H9 (cell line): ENCODE measurements at regions not wholly inside any gene's neighbourhood (a gene's known extent, or its start where the extent isn't known, plus 50 kb on each side); places are given as distances from the start of the nearest gene placed in this dataset.

Source experiments
- DNase-seq: peaks from one replicate; pipeline ENCODE4 v3.0.0-alpha.2; 2017
- H2AFZ ChIP-seq: one replicate; pipeline ENCODE4 v1.6.1; 2013; ENCODE audit warnings: mild to moderate bottlenecking, low read length, control low read depth, moderate library complexity
- H2AK5ac ChIP-seq: 2 replicates; pipeline ENCODE4 v1.6.1; 2013; ENCODE audit warnings: low read length, control low read depth, mixed read lengths; ENCODE audit not compliant: insufficient read length
- H2BK120ac ChIP-seq: one replicate; pipeline ENCODE4 v1.6.1; 2013; ENCODE audit warnings: low read depth, mild to moderate bottlenecking, low read length, control low read depth, inconsistent platforms; ENCODE audit not compliant: poor library complexity, severe bottlenecking
- H2BK12ac ChIP-seq: 2 replicates; pipeline ENCODE4 v1.6.1; 2013; ENCODE audit warnings: low read length, control low read depth, mixed read lengths, low read depth; ENCODE audit not compliant: insufficient read length
- H2BK15ac ChIP-seq: 2 replicates; pipeline ENCODE4 v1.6.1; 2013; ENCODE audit warnings: low read depth, low read length, control low read depth
- H2BK20ac ChIP-seq: one replicate; pipeline ENCODE4 v1.6.1; 2013; ENCODE audit warnings: low read depth, mild to moderate bottlenecking, low read length, control low read depth, inconsistent platforms; ENCODE audit not compliant: poor library complexity, severe bottlenecking
- H2BK5ac ChIP-seq: 2 replicates; pipeline ENCODE4 v1.6.1; 2013; ENCODE audit warnings: low read length, control low read depth, mixed read lengths; ENCODE audit not compliant: insufficient read length
- H3K14ac ChIP-seq: 2 replicates; pipeline ENCODE4 v1.6.1; 2013; ENCODE audit warnings: low read length, control low read depth; ENCODE audit not compliant: insufficient read depth
- H3K18ac ChIP-seq: 2 replicates; pipeline ENCODE4 v1.6.1; 2013; ENCODE audit warnings: low read depth, mild to moderate bottlenecking, mixed read lengths, low read length, control low read depth; ENCODE audit not compliant: insufficient read length
- H3K23ac ChIP-seq: 2 replicates; pipeline ENCODE4 v1.6.1; 2013; ENCODE audit warnings: low read length, control low read depth, mixed read lengths, low read depth; ENCODE audit not compliant: insufficient read length
- H3K23me2 ChIP-seq: 2 replicates; pipeline ENCODE4 v1.6.1; 2013; ENCODE audit warnings: low read depth, mild to moderate bottlenecking, mixed read lengths, low read length, control low read depth; ENCODE audit not compliant: insufficient read length, poor library complexity, severe bottlenecking
- H3K27ac ChIP-seq: 2 replicates; pipeline ENCODE4 v1.5.1; 2013; ENCODE audit warnings: low read length, control low read depth, mixed read lengths, low read depth; ENCODE audit not compliant: insufficient read length
- H3K27me3 ChIP-seq: 2 replicates; pipeline ENCODE4 v1.6.1; 2013; ENCODE audit warnings: low read length, control low read depth, inconsistent platforms; ENCODE audit not compliant: insufficient read depth
- H3K4ac ChIP-seq: 2 replicates; pipeline ENCODE4 v1.6.1; 2013; ENCODE audit warnings: low read depth, mild to moderate bottlenecking, control low read depth, inconsistent platforms, low read length, moderate library complexity
- H3K4me1 ChIP-seq: 2 replicates; pipeline ENCODE4 v1.6.1; 2013; ENCODE audit warnings: low read length, control low read depth, inconsistent platforms; ENCODE audit not compliant: insufficient read depth
- H3K4me2 ChIP-seq: 2 replicates; pipeline ENCODE4 v1.6.1; 2013; ENCODE audit warnings: low read length, control low read depth, mixed read lengths; ENCODE audit not compliant: insufficient read length, insufficient read depth
- H3K56ac ChIP-seq: 2 replicates; pipeline ENCODE4 v1.6.1; 2013; ENCODE audit warnings: low read depth, mild to moderate bottlenecking, mixed read lengths, low read length, control low read depth; ENCODE audit not compliant: insufficient read length
- H3K79me1 ChIP-seq: 2 replicates; pipeline ENCODE4 v1.6.1; 2013; ENCODE audit warnings: low read depth, mild to moderate bottlenecking, moderate library complexity, low read length, control low read depth, inconsistent platforms; ENCODE audit not compliant: insufficient read depth, poor library complexity, severe bottlenecking
- H3K79me2 ChIP-seq: 2 replicates; pipeline ENCODE4 v1.6.1; 2013; ENCODE audit warnings: low read length, control low read depth, inconsistent platforms; ENCODE audit not compliant: insufficient read depth
- H3K9ac ChIP-seq: 2 replicates; pipeline ENCODE4 v1.6.1; 2013; ENCODE audit warnings: low read length, control low read depth, mixed read lengths; ENCODE audit not compliant: insufficient read length; ENCODE audit errors: extremely low read depth
- H3K9me3 ChIP-seq: one replicate; pipeline ENCODE4 v1.6.1; 2013; ENCODE audit warnings: low read depth, low read length, inconsistent platforms; ENCODE audit not compliant: control insufficient read depth
- H3T11ph ChIP-seq: one replicate; pipeline ENCODE4 v1.6.1; 2013; ENCODE audit warnings: mild to moderate bottlenecking, low read length, control low read depth, inconsistent platforms
- H4K20me1 ChIP-seq: one replicate; pipeline ENCODE4 v1.6.1; 2013; ENCODE audit not compliant: control insufficient read depth, insufficient read length, insufficient read depth
- H4K5ac ChIP-seq: 2 replicates; pipeline ENCODE4 v1.6.1; 2013; ENCODE audit warnings: low read depth, mild to moderate bottlenecking, mixed read lengths, low read length, control low read depth; ENCODE audit not compliant: insufficient read length
- H4K8ac ChIP-seq: replicated peaks from 2 replicates; pipeline ENCODE4 v1.6.1; 2013; ENCODE audit warnings: low read length, control low read depth, mixed read lengths, low read depth; ENCODE audit not compliant: insufficient read length
- H4K91ac ChIP-seq: 2 replicates; pipeline ENCODE4 v1.6.1; 2013; ENCODE audit warnings: low read depth, mild to moderate bottlenecking, moderate library complexity, mixed read lengths, low read length, control low read depth; ENCODE audit not compliant: insufficient read length
- H3K27ac Mint-ChIP-seq, 3 experiments: 2 replicates in 2 of 3; 3 replicates in 1 of 3; pipeline ENCODE4 v1.8.0; 2020 to 2021; ENCODE audit warnings: mixed read lengths in 3 of 3, mild to moderate bottlenecking in 1 of 3, moderate library complexity in 1 of 3
- H3K27me3 Mint-ChIP-seq: 2 replicates; pipeline ENCODE4 v1.8.0; 2021; ENCODE audit warnings: low read depth, mild to moderate bottlenecking, moderate library complexity, mixed read lengths
- H3K36me3 Mint-ChIP-seq, 3 experiments: 2 replicates in 2 of 3; 3 replicates in 1 of 3; pipeline ENCODE4 v1.8.0; 2020 to 2021; ENCODE audit warnings: low read depth in 3 of 3, mixed read lengths in 3 of 3; ENCODE audit not compliant: insufficient read depth in 1 of 3
- H3K4me1 Mint-ChIP-seq, 2 experiments: 2 replicates each; pipeline ENCODE4 v1.8.0; 2020; ENCODE audit warnings: mixed read lengths in 2 of 2
- H3K4me3 Mint-ChIP-seq, 2 experiments: 2 replicates in 1 of 2; 3 replicates in 1 of 2; pipeline ENCODE4 v1.8.0; 2020 to 2021; ENCODE audit warnings: mild to moderate bottlenecking in 2 of 2, mixed read lengths in 2 of 2, moderate library complexity in 1 of 2
- H3K9me3 Mint-ChIP-seq, 2 experiments: 2 replicates in 1 of 2; 3 replicates in 1 of 2; pipeline ENCODE4 v1.8.0; 2020; ENCODE audit warnings: mild to moderate bottlenecking in 2 of 2, mixed read lengths in 2 of 2, moderate library complexity in 1 of 2
- WGBS: extraction: QIAGEN DNeasy Blood & Tissue Kit; methylation state at CpG from one replicate; pipeline ENCODE4 v1.1.7; 2013; ENCODE audit warnings: missing lambda C conversion rate, low lambda C conversion rate, mixed read lengths; ENCODE audit not compliant: insufficient read length; ENCODE audit errors: extremely low coverage; 5-methylcytosine and 5-hydroxymethylcytosine counted together
- TF ChIP-seq, protein P1 (sequence below): fragments of 200-600 bp; sonication (generic); conservative IDR thresholded peaks from 3 replicates; pipeline ENCODE4 v1.8.0; 2021; ENCODE audit warnings: antibody characterized with exemption, mild to moderate bottlenecking

DNA sequence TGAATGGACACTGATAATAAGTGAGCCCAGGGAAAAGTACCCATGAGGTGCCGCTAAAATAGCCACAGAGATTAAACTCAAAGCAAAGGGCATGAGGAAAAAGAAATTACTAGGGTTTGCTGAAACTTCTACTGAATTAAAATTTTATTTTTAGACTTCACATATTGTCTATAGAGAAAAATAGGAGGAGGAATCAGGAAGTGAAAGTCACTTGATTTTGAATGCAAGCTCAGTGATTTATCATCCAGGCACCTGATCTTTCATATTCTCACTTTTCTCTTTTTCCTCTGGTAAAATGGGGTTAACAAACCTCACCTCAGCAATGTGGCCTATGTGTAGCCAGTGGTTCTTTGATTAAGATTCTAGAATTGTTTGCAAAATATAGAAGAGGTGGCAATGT lies 479.8 kb downstream of the BCL11B start:
- no peak overlapping the region for H3K56ac ChIP-seq
- H3K4ac ChIP-seq: no peak overlapping the region
- H3K9ac ChIP-seq: no peak overlapping the region
- no peak overlapping the region for H4K91ac ChIP-seq
- TF ChIP-seq, protein P1, sequence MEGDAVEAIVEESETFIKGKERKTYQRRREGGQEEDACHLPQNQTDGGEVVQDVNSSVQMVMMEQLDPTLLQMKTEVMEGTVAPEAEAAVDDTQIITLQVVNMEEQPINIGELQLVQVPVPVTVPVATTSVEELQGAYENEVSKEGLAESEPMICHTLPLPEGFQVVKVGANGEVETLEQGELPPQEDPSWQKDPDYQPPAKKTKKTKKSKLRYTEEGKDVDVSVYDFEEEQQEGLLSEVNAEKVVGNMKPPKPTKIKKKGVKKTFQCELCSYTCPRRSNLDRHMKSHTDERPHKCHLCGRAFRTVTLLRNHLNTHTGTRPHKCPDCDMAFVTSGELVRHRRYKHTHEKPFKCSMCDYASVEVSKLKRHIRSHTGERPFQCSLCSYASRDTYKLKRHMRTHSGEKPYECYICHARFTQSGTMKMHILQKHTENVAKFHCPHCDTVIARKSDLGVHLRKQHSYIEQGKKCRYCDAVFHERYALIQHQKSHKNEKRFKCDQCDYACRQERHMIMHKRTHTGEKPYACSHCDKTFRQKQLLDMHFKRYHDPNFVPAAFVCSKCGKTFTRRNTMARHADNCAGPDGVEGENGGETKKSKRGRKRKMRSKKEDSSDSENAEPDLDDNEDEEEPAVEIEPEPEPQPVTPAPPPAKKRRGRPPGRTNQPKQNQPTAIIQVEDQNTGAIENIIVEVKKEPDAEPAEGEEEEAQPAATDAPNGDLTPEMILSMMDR: no peak
- H3T11ph ChIP-seq: no peak overlapping the region
- H4K5ac ChIP-seq: no peak overlapping the region
- no peak overlapping the region for H2BK12ac ChIP-seq
- no peak overlapping the region for H3K18ac ChIP-seq
- Mint-ChIP-seq H3K4me3 (no peak overlapping the region), H3K27ac (no peak overlapping the region), H3K27me3 (peaks cover 5% of the 10 kb centered on the region), H3K36me3 (peaks cover 4 to 21% (median 6%) of the 10 kb centered on the region in 3 experiments; a peak in 5 of 7 replicates), H3K9me3 (peaks cover 11 to 15% of the 10 kb centered on the region in 2 experiments), H3K4me1 (no peaks in the 10 kb centered on the region)
- no peaks in the 10 kb centered on the region for H3K79me2 ChIP-seq
- no CpG with 5 or more reads among the region's 1 CpG for WGBS
- no peaks in the 10 kb centered on the region for H3K23me2 ChIP-seq
- no peak overlapping the region for H4K8ac ChIP-seq
- no peaks in the 10 kb centered on the region for H3K79me1 ChIP-seq
- H3K4me2 ChIP-seq: no peak overlapping the region
- H2BK20ac ChIP-seq: no peak overlapping the region
- no peak overlapping the region for H2BK15ac ChIP-seq
- H2AK5ac ChIP-seq: no peak overlapping the region
- no peak overlapping the region for H3K14ac ChIP-seq
- H2BK5ac ChIP-seq: no peak overlapping the region
- no peak overlapping the region for H2AFZ ChIP-seq
- no peaks in the 10 kb centered on the region for H3K27me3 ChIP-seq
- no peak overlapping the region for H3K27ac ChIP-seq
- H3K9me3 ChIP-seq: no peaks in the 10 kb centered on the region
- H4K20me1 ChIP-seq: no peaks in the 10 kb centered on the region
- H2BK120ac ChIP-seq: no peak overlapping the region
- H3K23ac ChIP-seq: no peak overlapping the region
- no peaks in the 10 kb centered on the region for H3K4me1 ChIP-seq
- no peak for DNase-seq
